Stimulated activated CD4-positive, alpha-beta T cell treated with anti-CD3 and anti-CD28 coated beads, Interleukin-12 subunit alpha, Interleukin-12 subunit beta, amount 100 ng/mL, for 4 hours (primary cell): ENCODE measurements at regions not wholly inside any gene's neighbourhood (a gene's known extent, or its start where the extent isn't known, plus 50 kb on each side); places are given as distances from the start of the nearest gene placed in this dataset.
"Not testable (repeated sequence)": the region's sequence is repeated elsewhere in the genome, so short reads cannot be mapped to it uniquely, and the experiment has no call there.

Experiments
- DNase-seq: peaks from one replicate; pipeline ENCODE4 v3.0.0-alpha.2; 2020

GRCh38 chr13:76708138-76708688 lies 178.0 kb downstream of the KCTD12 start:
- no peak for DNase-seq

GRCh38 chr13:76707360-76707759 lies 178.8 kb downstream of the KCTD12 start:
- no peak for DNase-seq

- no peak for DNase-seq
Measured at GRCh38 chr13:76703621-76704288, 182.4 kb downstream of the KCTD12 start.

GRCh38 chr13:76703216-76703615 lies 183.0 kb downstream of the KCTD12 start:
- no peak for DNase-seq

- no peak for DNase-seq
Measured at GRCh38 chr13:76697288-76697687, 188.9 kb downstream of the KCTD12 start.

GRCh38 chr13:76696370-76696769 lies 189.8 kb downstream of the KCTD12 start:
- no peak for DNase-seq

- no peak for DNase-seq
Measured at GRCh38 chr13:76693086-76693485, 193.1 kb downstream of the KCTD12 start.

GRCh38 chr13:76692346-76692745 lies 193.9 kb downstream of the KCTD12 start:
- DNase-seq: no peak

GRCh38 chr13:76690611-76691010 lies 195.6 kb downstream of the KCTD12 start:
- DNase-seq: no peak

GRCh38 chr13:76687467-76687866 lies 198.7 kb downstream of the KCTD12 start:
- DNase-seq: no peak

GRCh38 chr13:76685938-76686337 lies 200.3 kb downstream of the KCTD12 start:
- no peak for DNase-seq

- no peak for DNase-seq
Measured at GRCh38 chr13:76684336-76684735, 201.9 kb downstream of the KCTD12 start.

- no peak for DNase-seq
Measured at GRCh38 chr13:76683854-76684253, 202.4 kb downstream of the KCTD12 start.

GRCh38 chr13:76683168-76683567 lies 203.0 kb downstream of the KCTD12 start:
- no peak for DNase-seq

- DNase-seq: no peak
Measured at GRCh38 chr13:76680112-76680511, 206.1 kb downstream of the KCTD12 start.

GRCh38 chr13:76677043-76677442 lies 209.2 kb downstream of the KCTD12 start:
- DNase-seq: no peak

- DNase-seq: no peak
Measured at GRCh38 chr13:76672420-76672819, 213.8 kb downstream of the KCTD12 start.

GRCh38 chr13:76668716-76669115 lies 217.5 kb downstream of the KCTD12 start:
- no peak for DNase-seq

GRCh38 chr13:76668141-76668540 lies 218.1 kb downstream of the KCTD12 start:
- no peak for DNase-seq

- no peak for DNase-seq
Measured at GRCh38 chr13:76667551-76667950, 218.7 kb downstream of the KCTD12 start.

GRCh38 chr13:76663592-76664335 lies 222.4 kb downstream of the KCTD12 start:
- DNase-seq: no peak

GRCh38 chr13:76659074-76659473 lies 227.1 kb downstream of the KCTD12 start:
- not testable (repeated sequence) for DNase-seq

- no peak for DNase-seq
Measured at GRCh38 chr13:76656500-76656899, 229.7 kb downstream of the KCTD12 start.

- no peak for DNase-seq
Measured at GRCh38 chr13:76656056-76656455, 230.1 kb downstream of the KCTD12 start.
